HG02973 (cell line): ENCODE measurements at regions not wholly inside any gene's neighbourhood (a gene's known extent, or its start where the extent isn't known, plus 50 kb on each side); places are given as distances from the start of the nearest gene placed in this dataset.
"Not testable (repeated sequence)": the region's sequence is repeated elsewhere in the genome, so short reads cannot be mapped to it uniquely, and the experiment has no call there.

Experiments used
- ATAC-seq: cut with Tn5 transposase; IDR thresholded peaks from one replicate; pipeline ENCODE4 v1.9.1; 2021; ENCODE audit warnings: moderate library complexity; ENCODE audit not compliant: unreplicated experiment

DNA sequence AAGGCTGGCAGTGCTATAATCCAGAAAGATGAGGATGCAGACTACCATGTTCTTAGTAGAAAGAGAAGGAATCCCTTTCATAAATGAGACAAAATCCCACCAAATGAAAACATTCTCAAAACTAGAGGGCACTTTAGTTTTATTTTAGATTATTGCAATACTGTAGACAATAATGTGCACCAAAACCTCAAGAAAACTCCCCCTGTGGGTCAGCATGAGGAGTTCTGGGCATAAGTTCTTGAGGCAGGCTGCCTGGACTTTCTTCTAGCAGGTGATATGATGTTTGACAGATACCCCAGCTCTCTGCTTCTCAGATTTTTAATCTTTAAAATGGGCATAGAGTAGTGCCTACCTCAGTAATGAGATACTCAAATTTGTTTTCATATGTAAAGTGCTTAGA is 196.3 kb upstream of the CTNND2 start:
- ATAC-seq, result no peak

DNA sequence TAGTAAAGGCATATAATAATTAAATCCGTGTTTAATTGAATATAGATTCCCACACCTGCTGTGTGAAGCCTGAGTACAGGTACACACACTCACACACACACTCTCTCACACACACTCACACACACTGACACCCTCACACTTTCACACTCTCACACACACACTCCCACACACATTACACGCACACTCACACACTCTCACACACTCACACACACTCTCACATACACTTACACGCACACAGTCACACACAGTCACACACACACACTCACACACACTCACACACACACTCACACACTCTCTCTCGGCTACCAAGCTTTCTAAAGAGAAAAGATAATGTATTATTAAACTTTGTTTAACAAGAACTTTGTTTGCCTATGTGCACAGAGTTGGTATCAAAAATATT is 195.1 kb upstream of the CTNND2 start:
- no peak for ATAC-seq

GRCh38 chr5:12095808-12096281 is 191.6 kb upstream of the CTNND2 start:
- ATAC-seq, result no peak

DNA sequence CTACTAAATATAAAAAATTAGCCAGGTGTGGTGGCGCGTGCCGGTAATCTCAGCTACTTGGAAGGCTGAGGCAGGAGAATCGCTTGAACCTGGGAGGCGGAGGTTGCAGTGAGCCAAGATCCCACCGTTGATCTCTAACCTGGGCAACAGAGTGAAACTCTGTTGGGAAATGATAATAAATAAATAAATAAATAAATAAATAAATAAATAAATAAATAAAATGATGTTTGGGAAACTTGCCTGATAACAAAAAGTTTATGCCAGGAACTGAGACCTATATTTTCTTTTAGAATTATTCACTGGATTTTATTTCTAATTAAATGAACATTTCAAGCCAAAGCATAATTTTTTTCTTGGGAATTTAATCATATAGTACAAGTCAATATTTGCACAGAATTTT is 189.3 kb upstream of the CTNND2 start:
- ATAC-seq, result no peak

DNA sequence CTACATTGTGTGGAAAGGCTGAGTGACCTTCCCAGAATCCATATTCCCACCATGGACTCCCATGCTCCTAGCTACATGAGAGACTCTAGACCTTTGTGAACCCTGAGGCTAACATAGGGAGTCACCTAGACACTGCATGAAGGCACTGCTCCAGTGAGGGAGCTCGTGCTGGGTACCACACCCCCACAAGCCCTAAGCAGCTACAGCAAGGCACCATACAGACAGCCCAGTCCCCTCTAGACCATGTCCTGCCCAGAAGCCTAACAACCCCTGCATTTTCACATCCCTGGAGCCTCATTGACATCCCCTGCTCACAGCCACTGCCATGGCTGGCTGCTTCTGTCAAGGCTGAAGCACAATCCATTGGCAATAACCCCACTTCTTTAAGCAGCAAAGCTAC is 176.5 kb upstream of the CTNND2 start:
- no peak for ATAC-seq

GRCh38 chr5:12078286-12078685 is 174.0 kb upstream of the CTNND2 start:
- not testable (repeated sequence) for ATAC-seq

DNA sequence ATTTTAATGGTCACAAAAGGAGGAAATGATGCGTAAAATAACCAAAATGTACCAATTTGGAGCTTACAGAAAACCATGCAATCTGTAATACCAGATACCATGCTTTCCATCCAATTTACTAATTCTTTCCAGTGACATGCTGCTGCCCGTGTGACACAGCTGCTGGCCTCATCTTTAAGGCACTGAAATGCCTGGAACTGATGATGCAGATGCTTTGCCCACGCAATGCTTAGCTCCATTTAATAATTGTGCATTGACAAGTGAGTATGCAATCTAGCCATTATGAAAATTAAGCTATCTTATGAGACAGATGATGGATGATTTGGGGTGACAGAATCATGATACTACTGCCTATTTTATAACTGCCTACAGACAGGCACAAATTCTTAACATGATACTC is 169.2 kb upstream of the CTNND2 start:
- no peak for ATAC-seq

DNA sequence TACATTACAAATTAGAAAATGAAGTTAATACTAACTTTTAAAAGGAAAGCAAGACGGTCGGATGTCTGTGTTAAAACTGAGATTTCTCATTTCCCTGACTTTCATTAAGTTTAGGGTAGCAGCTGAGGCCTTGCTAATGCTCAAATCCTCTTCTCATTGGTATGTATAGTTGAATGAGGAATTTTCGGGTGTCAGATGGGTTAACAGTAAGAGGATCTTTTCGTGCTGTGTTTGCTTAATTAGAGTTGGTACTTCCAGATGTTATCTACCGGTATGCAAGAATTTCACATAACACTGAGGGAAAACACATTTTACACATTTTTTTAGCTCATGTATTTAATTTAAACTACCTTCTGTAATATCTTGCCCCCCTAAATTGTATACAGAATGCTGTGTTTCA is 168.2 kb upstream of the CTNND2 start:
- no peak for ATAC-seq

- ATAC-seq, result no peak
These were observed 167.2 kb upstream of the CTNND2 start for GRCh38 chr5:12071455-12071854.

GRCh38 chr5:12023614-12024241 is 119.5 kb upstream of the CTNND2 start:
- no peak for ATAC-seq

GRCh38 chr5:12022444-12022843 is 118.2 kb upstream of the CTNND2 start:
- ATAC-seq, result no peak

DNA sequence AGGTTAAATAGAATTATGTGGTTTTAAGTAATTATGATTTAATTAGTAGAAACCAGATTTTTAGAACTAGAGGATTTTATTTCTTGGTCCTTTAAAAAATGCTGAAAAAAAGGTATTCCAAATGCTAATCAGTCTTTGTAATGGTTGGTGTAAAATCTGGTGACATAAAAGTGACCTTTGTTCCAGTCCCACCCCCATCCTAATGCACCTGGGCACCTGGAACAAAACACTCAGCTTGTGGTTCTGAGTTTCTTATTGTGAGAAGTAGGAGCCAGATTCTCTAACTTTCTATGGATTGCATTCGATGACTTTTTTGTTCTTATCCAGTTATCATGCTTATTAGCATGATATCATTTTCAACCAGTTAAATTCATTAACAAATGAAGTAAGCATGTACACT is 115.1 kb upstream of the CTNND2 start:
- ATAC-seq, result no peak

- ATAC-seq, result no peak
These were observed 112.8 kb upstream of the CTNND2 start for GRCh38 chr5:12017007-12017406.

DNA sequence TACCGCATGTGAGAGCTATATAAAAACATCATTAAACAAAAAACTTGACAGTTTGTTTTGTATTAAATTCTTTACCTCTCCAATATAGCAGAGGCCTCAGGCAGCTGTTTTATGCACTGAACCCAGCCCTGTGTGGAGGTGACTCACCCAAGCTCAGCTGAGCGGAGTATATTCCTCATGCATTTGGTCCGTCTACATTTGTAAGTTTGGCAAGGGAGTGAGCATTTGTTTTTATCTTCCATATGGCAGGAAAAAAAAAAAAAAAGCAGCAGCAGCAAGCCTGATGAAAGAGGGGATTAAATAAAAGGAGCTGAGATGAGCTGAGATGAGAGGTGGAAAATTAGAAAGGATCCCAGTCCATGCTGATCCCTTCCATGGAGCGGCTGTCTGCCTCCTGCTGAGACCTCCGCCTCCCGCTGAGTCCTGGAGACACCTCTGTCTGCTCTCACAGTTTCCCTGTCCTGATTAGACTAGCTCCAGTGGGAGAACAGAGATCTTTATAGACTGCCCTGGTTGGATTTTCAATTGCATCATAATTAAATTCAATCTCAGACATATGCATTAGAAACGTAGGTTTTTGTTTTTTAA is 112.0 kb upstream of the CTNND2 start:
- no peak for ATAC-seq

DNA sequence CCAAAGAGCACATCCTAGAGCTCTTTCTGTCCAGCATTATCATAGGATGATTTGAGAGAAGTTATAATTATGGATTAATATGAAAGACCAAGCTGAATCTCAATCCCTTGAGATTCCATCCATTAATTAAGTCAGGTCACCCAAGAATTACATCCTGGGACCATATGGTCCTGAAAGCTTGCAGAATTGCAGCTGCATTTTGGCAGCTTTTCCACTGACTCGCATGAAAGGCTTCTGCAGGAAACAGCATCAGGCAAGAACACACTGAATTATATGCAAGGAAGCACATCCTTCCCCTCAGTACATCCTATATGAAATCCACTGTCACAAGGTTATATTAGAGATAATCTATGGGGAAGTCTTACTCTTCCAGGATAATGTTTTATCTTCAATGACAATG is 109.1 kb upstream of the CTNND2 start:
- ATAC-seq, result no peak

DNA sequence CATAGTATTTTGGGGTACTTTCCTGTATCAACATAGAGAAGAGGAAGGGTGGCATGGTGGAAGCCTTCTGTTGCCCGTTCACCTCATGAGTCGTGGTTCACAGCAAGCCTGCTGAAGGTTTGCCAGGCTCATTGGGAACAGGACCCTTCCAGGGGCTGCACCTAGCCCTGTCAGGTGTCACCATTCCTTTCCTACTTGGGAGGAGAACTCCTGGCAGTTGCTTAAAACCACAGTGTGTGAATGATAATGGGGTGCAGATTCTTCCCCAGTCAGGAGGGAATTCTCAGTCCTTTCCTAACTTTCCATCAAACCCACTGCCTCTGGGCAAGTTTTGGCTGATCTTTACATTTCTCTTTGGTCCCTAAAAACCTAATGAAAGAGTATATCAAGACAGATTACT is 99.4 kb upstream of the CTNND2 start:
- no peak for ATAC-seq

- ATAC-seq, result no peak
These were observed 94.2 kb upstream of the CTNND2 start for GRCh38 chr5:11998397-11998796.

- no peak for ATAC-seq
These were observed 93.7 kb upstream of the CTNND2 start for GRCh38 chr5:11997942-11998341.

- no peak for ATAC-seq
These were observed 88.3 kb upstream of the CTNND2 start for GRCh38 chr5:11992518-11992917.

DNA sequence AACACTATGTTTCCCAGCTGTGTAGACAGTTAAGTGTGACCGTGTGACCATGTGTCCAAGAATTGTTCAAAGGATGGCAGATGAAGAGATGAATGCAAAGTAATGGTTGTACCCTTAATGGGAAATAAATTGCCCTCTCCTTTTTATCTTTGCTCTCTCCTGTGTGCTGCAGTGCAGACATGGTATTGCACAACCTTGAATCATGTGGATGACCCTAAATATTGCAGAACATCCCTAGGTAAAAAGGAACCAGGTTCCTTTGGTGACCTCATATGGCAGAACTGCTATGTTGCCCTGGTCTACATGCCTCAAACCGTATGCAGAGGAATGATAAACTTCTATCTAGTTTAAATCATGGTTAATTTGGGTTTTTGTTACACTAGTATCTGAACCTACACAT is 81.7 kb upstream of the CTNND2 start:
- ATAC-seq, result no peak

- no peak for ATAC-seq
These were observed 80.0 kb upstream of the CTNND2 start for GRCh38 chr5:11984196-11984595.

GRCh38 chr5:11981986-11982385 is 77.7 kb upstream of the CTNND2 start:
- ATAC-seq, result no peak

GRCh38 chr5:11977904-11978303 is 73.7 kb upstream of the CTNND2 start:
- no peak for ATAC-seq
